ENCODE measurements at regions not wholly inside any gene's neighbourhood (a gene's known extent, or its start where the extent isn't known, plus 50 kb on each side); places are given as distances from the start of the nearest gene placed in this dataset.
"Not testable (repeated sequence)": the region's sequence is repeated elsewhere in the genome, so short reads cannot be mapped to it uniquely, and the experiment has no call there.

GRCh38 chr6:25188232-25188631, 90.9 kb upstream of the CARMIL1 start:
- no peak for DNase-seq (ENCODE audit: low spot score)

GRCh38 chr6:25192590-25193459, 86.3 kb upstream of the CARMIL1 start:
- peak; percentile 5 for DNase-seq (ENCODE audit: low spot score)

DNA sequence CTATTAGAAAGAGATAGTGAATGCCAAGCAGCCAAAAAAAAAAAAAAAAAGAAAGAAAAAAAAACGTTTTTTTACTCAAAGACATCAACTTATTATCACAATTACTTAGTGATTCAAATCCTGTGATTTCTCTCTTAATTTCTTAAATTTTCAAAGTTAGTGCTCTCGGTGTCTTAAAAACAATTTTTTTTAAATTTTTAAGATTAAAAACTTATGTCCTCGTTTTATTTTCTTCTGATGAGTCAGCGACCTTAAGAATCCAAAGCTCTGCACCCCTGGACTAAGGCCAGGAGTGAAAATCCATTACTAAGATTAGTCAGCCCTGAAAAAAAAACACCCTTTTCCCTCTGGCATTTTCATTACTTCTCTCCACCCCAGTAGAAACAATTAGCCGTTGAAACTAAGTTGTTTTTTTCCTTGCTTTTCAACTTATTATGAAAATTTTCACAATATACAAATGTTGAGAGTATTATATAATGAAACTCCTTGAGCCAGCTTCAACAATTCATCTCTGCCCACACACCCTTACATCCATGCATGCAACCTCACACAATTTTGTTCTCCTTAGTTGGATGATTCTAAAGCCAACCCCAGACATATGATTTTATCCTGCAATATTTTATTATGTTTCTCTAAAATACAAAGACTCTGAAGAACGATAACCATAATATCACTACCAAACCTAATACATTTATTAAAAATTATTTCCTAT, 85.6 kb upstream of the CARMIL1 start:
- peak; percentile 82 for DNase-seq (ENCODE audit: low spot score)

GRCh38 chr6:25194172-25194678, 84.9 kb upstream of the CARMIL1 start:
- DNase-seq (ENCODE audit: low spot score): no peak

- DNase-seq (ENCODE audit: low spot score): no peak
Observed at GRCh38 chr6:25196464-25196863, 82.7 kb upstream of the CARMIL1 start.

- no peak for DNase-seq (ENCODE audit: low spot score)
Observed at GRCh38 chr6:25197111-25197510, 82.1 kb upstream of the CARMIL1 start.

DNA sequence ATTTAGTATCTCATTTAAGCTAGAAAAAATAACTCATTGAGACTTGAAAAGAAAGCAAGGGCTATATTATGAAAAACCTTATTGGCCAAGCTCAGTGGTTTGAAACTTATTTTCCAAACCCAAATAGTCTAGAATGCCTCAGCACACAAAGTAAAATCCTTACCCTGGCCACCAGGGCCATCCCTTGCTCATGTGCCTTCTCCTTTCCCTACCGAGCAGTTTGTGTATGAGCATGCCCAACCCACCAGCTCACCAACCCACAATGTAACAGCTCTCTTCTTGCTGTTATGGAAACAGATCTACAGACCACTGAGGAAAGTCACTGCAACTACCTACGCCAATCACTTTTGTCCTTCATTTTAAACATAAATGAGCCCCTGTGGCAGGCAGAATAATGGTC, 79.6 kb upstream of the CARMIL1 start:
- no peak for DNase-seq (ENCODE audit: low spot score)

DNA sequence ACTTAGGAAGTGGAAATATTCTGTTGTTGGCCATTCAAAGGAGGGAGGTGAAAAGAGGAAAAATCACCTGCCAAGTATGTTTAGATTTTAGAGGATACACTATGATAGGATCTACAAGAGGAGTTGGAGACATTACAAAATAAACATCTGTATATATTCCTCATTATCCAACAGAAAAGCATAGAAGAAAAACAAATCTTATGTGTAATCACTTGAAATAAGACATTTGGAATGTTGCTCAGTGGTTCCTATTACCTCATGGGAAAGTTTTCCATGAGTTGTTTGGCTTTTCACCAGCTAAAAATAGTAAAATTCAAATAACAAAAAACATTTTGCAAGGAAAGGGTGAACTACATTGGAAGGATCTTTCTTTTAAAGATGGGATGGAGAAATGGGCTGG, 76.7 kb upstream of the CARMIL1 start:
- DNase-seq (ENCODE audit: low spot score): no peak

DNA sequence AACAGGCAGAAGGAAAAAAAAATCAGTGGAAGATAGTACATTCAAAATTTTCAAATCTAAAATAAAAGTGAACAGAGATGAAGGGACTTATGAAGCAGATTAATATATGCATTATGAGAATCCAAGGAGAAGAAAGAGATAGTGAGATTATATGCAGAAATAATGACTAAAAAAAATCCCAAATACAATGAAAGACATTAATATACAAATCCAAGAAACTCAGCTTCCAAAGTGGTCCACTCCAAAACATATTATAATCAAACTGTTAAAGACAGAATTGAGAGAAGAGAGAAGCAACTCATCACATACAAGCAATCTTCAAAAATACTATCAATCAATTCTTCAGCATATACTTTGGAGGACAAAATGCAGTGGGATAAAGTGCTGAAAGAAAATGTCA, 73.5 kb upstream of the CARMIL1 start:
- no peak for DNase-seq (ENCODE audit: low spot score)

DNA sequence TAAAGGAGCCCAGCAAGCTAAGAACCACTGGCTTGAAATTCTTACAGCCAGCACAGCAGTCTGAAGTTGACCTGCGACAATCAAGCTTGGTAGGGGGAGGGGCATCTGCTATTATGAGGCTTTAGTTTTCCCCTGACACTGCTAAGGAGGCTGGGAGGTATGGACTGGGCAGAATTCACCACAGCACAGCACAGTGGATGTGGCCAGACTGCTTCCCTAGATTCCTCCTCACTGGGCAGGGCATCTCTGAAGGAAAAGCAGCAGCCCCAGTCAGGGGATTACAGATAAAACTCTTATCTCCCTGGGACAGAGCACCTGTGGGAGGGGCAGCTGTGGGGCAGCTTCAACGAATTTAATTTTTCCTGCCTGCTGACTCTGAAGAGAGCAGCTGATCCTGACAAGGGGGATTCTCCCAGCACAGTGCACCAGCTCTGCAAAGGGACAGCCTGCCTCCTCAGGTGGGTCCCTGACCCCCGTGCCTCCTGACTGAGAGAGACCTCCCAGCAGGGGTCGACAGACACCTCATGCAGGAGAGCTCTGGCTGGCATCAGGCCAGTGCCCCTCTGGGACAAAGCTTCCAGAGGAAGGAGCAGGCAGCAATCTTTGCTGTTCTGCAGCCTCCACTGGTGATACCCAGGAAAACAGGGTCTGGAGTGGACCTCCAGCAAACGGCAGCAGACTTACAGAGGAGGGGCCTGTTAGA, 71.6 kb upstream of the CARMIL1 start:
- not testable (repeated sequence) for DNase-seq (ENCODE audit: low spot score)

DNA sequence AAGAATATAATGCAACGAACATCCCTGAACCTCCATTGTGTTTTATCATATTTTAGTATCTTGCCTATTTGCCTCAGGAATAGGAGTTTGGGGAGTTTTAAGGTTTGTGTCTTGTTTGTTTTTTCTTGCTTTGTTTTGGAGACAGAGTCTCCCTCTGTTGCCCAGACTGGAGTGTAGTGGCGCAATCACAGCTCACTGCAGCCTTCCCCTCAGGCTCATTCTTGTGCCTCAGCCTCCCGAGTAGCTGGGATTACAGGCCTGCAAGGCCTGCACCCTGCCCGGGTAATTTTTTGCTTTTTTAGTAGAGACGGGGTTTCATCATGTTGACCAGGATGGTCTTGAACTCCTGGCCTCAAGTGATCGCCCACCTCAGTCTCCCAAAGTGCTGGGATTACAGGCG, 63.3 kb upstream of the CARMIL1 start:
- no peak for DNase-seq (ENCODE audit: low spot score)

- DNase-seq (ENCODE audit: low spot score): no peak
Observed at GRCh38 chr6:25217302-25217701, 61.9 kb upstream of the CARMIL1 start.

GRCh38 chr6:25217829-25218228, 61.3 kb upstream of the CARMIL1 start:
- no peak for DNase-seq (ENCODE audit: low spot score)

DNA sequence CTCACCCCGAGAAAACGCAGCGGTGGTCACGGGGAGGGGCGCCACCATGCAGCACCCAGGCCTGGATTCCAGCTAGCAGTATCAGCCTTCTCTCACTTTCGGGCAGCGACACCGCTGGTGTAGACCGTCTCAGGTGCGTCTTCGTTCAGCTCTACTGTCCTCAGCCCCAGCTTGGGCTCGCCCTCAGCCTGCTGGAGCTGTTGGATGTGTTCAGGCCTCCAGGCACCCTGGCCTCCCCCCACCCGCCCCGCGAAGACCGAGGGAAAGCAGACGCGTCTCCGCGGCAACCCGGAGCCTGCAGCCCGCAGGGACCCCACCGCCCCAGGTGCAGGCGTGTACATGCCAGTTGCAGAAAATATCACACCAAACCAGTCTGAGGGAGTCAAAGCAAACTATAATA, 60.8 kb upstream of the CARMIL1 start:
- no peak for DNase-seq (ENCODE audit: low spot score)

DNA sequence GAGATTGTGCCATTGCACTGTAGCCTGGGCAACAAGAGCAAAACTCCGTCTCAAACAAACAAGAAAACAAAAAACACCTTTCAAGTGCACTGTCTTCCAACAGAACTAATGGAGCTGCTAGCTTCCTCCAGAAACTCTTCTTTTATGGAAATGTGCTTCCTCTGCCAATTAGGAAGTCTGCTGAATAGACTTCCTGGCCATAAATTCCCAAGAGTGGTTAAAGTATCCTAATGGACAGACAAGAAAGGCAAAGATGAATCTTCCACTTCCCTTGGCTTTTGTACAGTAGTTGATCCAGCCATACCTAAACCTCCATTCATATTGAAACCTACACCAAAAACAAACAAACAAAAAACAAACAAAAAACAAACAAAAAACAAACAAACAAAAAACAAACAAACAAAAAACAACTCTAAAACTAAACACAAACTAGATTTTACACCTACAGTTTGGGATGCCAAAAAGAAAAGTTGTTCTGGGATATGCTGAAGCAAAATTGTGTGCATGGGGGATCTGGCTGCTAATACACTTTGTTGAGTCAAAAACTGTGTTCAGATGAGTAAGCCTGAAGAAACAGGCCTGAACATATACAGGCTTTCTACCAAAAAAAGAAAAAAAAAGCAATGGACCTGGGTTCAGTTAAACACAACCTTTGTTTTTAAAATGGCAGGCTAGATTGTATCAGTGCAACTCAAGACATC, 59.8 kb upstream of the CARMIL1 start:
- no peak for DNase-seq (ENCODE audit: low spot score)

- DNase-seq (ENCODE audit: low spot score): no peak
Observed at GRCh38 chr6:25219917-25220278, 59.3 kb upstream of the CARMIL1 start.

GRCh38 chr6:25220857-25221256, 58.3 kb upstream of the CARMIL1 start:
- no peak for DNase-seq (ENCODE audit: low spot score)

DNA sequence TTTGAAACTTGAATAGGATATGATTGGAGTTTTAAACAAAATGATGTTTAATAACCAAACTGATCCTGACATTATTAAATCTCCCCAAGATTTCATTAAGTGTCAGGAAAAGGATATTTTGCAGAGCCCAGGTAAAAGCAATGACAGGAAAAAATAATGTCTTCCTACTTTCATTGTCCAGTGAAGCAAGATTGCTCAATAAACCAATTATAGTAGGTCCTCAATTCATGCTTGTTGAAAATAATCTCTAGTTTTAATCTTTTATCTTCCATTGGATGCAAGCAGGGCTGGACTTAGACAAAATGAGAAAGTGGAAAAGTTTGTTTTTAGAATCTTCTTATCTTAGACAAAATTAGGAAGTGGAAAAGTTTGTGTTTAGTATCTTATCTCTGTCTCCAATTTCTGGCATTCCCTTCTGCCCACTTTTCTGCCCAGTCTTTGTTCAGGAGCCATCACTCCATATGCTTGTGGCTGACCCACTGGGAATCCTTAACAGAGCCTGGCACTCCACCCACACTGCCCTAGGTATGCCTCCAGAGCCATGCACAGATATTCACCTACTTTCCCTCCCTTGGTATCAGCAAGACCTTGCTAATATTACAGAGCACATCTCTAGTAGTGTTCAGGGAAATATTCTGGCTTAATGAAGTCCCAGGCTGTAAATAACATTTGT, 57.0 kb upstream of the CARMIL1 start:
- DNase-seq (ENCODE audit: low spot score): no peak

DNA sequence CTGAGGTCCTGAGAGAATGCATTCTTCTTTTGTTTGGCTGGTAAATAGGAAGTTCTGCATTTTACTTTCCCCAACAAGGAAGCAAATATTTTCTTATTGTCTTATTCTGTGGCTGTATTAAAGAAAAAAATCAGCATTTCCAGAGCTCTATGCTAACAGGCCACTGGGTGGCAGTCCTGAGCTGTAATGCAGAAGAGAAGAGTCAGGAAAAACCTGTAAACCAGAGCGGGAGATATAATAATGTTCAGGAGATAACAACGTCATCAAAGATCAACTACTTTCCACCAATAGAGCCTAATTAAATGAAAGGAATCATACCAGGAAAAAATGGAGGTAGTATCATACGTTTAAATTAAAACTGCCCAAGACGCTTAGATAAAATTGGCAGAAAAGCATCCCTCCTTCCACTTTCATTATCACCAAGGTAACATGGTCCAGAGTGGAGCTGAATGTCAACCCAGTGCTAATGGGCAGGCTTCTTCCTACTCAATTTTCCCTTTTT, 55.6 kb upstream of the CARMIL1 start:
- DNase-seq (ENCODE audit: low spot score): peak; percentile 67

- no peak for DNase-seq (ENCODE audit: low spot score)
Observed at GRCh38 chr6:25224242-25224641, 54.9 kb upstream of the CARMIL1 start.

DNA sequence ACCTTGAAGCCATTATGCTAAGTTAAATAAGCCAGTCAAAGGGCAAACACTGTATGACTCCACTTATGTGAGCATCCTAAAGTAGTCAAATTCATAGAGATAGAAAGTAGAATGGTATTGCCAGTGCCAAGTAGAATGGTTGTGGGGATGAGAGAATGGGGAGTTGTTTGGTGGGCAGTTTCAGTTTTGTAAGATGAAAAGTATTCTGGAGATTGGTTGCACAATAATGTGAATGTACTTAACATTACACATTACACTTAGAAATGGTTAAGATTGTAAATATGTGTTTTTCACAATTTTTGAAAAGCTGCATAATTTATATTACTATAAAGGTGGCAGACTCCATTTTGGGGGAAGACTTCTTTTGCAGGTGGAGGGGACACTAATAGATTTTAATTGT, 51.3 kb upstream of the CARMIL1 start:
- no peak for DNase-seq (ENCODE audit: low spot score)
